ENCODE measurements at regions not wholly inside any gene's neighbourhood (a gene's known extent, or its start where the extent isn't known, plus 50 kb on each side); places are given as distances from the start of the nearest gene placed in this dataset.
A peak's percentile ranks its signal among the peaks of the same experiment; 100 is the strongest.

- Histone ChIP-seq H3K4me3 (ENCODE audit: low read length in 2 of 2) (no peak overlapping the region), H3K27me3 (ENCODE audit: insufficient read depth, low read length) (no peaks in the 10 kb centered on the region), H3K27ac (ENCODE audit: low read depth, low read length) (no peak overlapping the region), H3K4me1 (ENCODE audit: insufficient read depth, low read length) (no peaks in the 10 kb centered on the region), H3K9me3 (ENCODE audit: control insufficient read depth in 1 of 2, low read length in 2 of 2) (peaks cover 0 to 7% of the 10 kb centered on the region in 2 donors), H3K36me3 (ENCODE audit: insufficient read depth, low read length) (no peaks in the 10 kb centered on the region)
- DNase-seq = no peak
- H3K36me3 Mint-ChIP-seq = no peaks in the 10 kb centered on the region
- peaks cover 0 to 23% (median 17%) of the 10 kb centered on the region in 8 donors for H3K9me3 Mint-ChIP-seq
- H3K27ac Mint-ChIP-seq = no peak overlapping the region
- ChIA-PET POLR2A (ENCODE audit: partially characterized antibody) (no interaction called here), CTCF (ENCODE audit: partially characterized antibody) (no interaction called here)
- H3K27me3 Mint-ChIP-seq = peaks cover 0 to 2% of the 10 kb centered on the region in 2 donors
- H3K4me3 Mint-ChIP-seq = peak overlapping the region in 1 of 8 donors; percentile 0
- intact Hi-C loops (cut with micrococcal nuclease) = no loop called here
- no peaks in the 10 kb centered on the region for H3K4me1 Mint-ChIP-seq
Observed at GRCh38 chr6:71080826-71081225, 124.0 kb upstream of the B3GAT2 start.

GRCh38 chr6:71082033-71082650 is 125.3 kb upstream of the B3GAT2 start:
- Histone ChIP-seq H3K9me3 (ENCODE audit: control insufficient read depth in 1 of 2, low read length in 2 of 2) (peaks cover 0 to 7% of the 10 kb centered on the region in 2 donors), H3K4me3 (ENCODE audit: low read length in 2 of 2) (no peak overlapping the region), H3K4me1 (ENCODE audit: insufficient read depth, low read length) (no peaks in the 10 kb centered on the region), H3K36me3 (ENCODE audit: insufficient read depth, low read length) (no peaks in the 10 kb centered on the region), H3K27ac (ENCODE audit: low read depth, low read length) (no peak overlapping the region), H3K27me3 (ENCODE audit: insufficient read depth, low read length) (no peaks in the 10 kb centered on the region)
- CTCF ChIA-PET (ENCODE audit: partially characterized antibody) = no interaction called here
- intact Hi-C loops (cut with micrococcal nuclease) = no loop called here
- no peak overlapping the region for H3K27ac Mint-ChIP-seq
- no peaks in the 10 kb centered on the region for H3K36me3 Mint-ChIP-seq
- H3K27me3 Mint-ChIP-seq = peaks cover 0 to 2% of the 10 kb centered on the region in 2 donors
- H3K4me3 Mint-ChIP-seq = no peak overlapping the region
- H3K4me1 Mint-ChIP-seq = no peaks in the 10 kb centered on the region
- POLR2A ChIA-PET (ENCODE audit: partially characterized antibody) = no interaction called here
- peaks cover 0 to 23% (median 16%) of the 10 kb centered on the region in 8 donors for H3K9me3 Mint-ChIP-seq
- no peak for DNase-seq

- no peaks in the 10 kb centered on the region for H3K36me3 Mint-ChIP-seq
- ChIA-PET CTCF (ENCODE audit: partially characterized antibody) (no interaction called here), POLR2A (ENCODE audit: partially characterized antibody) (no interaction called here)
- Histone ChIP-seq H3K9me3 (ENCODE audit: control insufficient read depth in 1 of 2, low read length in 2 of 2) (no peaks in the 10 kb centered on the region), H3K36me3 (ENCODE audit: insufficient read depth, low read length) (no peaks in the 10 kb centered on the region), H3K4me3 (ENCODE audit: low read length in 2 of 2) (no peak overlapping the region), H3K4me1 (ENCODE audit: insufficient read depth, low read length) (no peaks in the 10 kb centered on the region), H3K27ac (ENCODE audit: low read depth, low read length) (no peak overlapping the region), H3K27me3 (ENCODE audit: insufficient read depth, low read length) (no peaks in the 10 kb centered on the region)
- no peak overlapping the region for H3K4me3 Mint-ChIP-seq
- peaks cover 0 to 12% (median 8%) of the 10 kb centered on the region in 8 donors for H3K9me3 Mint-ChIP-seq
- intact Hi-C loops (cut with micrococcal nuclease) = no loop called here
- H3K27ac Mint-ChIP-seq = no peak overlapping the region
- no peak for DNase-seq
- H3K27me3 Mint-ChIP-seq = peaks cover 2% of the 10 kb centered on the region in 2 donors
- no peaks in the 10 kb centered on the region for H3K4me1 Mint-ChIP-seq
Observed at GRCh38 chr6:71083308-71083820, 126.5 kb upstream of the B3GAT2 start.

- no peaks in the 10 kb centered on the region for H3K9me3 ChIP-seq (ENCODE audit: control insufficient read depth in 1 of 2, low read length in 2 of 2)
Observed at GRCh38 chr6:71088166-71088565, 131.3 kb upstream of the B3GAT2 start.

GRCh38 chr6:71090217-71090616 is 133.4 kb upstream of the B3GAT2 start:
- Mint-ChIP-seq H3K27ac (no peak overlapping the region), H3K36me3 (no peaks in the 10 kb centered on the region), H3K27me3 (peaks cover 2 to 8% of the 10 kb centered on the region in 2 donors), H3K9me3 (peaks cover 0 to 2% (median 0%) of the 10 kb centered on the region in 8 donors), H3K4me1 (no peaks in the 10 kb centered on the region), H3K4me3 (no peak overlapping the region)
- Histone ChIP-seq H3K36me3 (ENCODE audit: insufficient read depth, low read length) (no peaks in the 10 kb centered on the region), H3K9me3 (ENCODE audit: control insufficient read depth in 1 of 2, low read length in 2 of 2) (no peaks in the 10 kb centered on the region), H3K27ac (ENCODE audit: low read depth, low read length) (no peak overlapping the region), H3K4me3 (ENCODE audit: low read length in 2 of 2) (no peak overlapping the region), H3K4me1 (ENCODE audit: insufficient read depth, low read length) (no peaks in the 10 kb centered on the region), H3K27me3 (ENCODE audit: insufficient read depth, low read length) (no peaks in the 10 kb centered on the region)
- no peak for DNase-seq
- intact Hi-C loops (cut with micrococcal nuclease) = no loop called here
- ChIA-PET CTCF (ENCODE audit: partially characterized antibody) (no interaction called here), POLR2A (ENCODE audit: partially characterized antibody) (no interaction called here)

More at GRCh38 chr6:71088166-71088565, 131.3 kb upstream of the B3GAT2 start:
- Histone ChIP-seq H3K36me3 (ENCODE audit: insufficient read depth, low read length) (no peaks in the 10 kb centered on the region), H3K4me3 (ENCODE audit: low read length in 2 of 2) (no peak overlapping the region), H3K27me3 (ENCODE audit: insufficient read depth, low read length) (no peaks in the 10 kb centered on the region), H3K4me1 (ENCODE audit: insufficient read depth, low read length) (no peaks in the 10 kb centered on the region), H3K27ac (ENCODE audit: low read depth, low read length) (no peak overlapping the region)
- ChIA-PET POLR2A (ENCODE audit: partially characterized antibody) (no interaction called here), CTCF (ENCODE audit: partially characterized antibody) (no interaction called here)
- DNase-seq = no peak
- Mint-ChIP-seq H3K27ac (no peak overlapping the region), H3K36me3 (no peaks in the 10 kb centered on the region), H3K27me3 (peaks cover 2 to 7% of the 10 kb centered on the region in 2 donors), H3K4me1 (no peaks in the 10 kb centered on the region), H3K4me3 (no peak overlapping the region), H3K9me3 (peaks cover 0 to 2% (median 0%) of the 10 kb centered on the region in 8 donors)
- intact Hi-C loops (cut with micrococcal nuclease) = no loop called here

- H3K36me3 Mint-ChIP-seq = no peaks in the 10 kb centered on the region
- H3K4me3 Mint-ChIP-seq = no peak overlapping the region
- no peak for DNase-seq
- H3K27ac ChIP-seq (ENCODE audit: low read depth, low read length) = no peak overlapping the region
- peaks cover 2 to 5% of the 10 kb centered on the region in 2 donors for H3K27me3 Mint-ChIP-seq
- no peaks in the 10 kb centered on the region for H3K9me3 ChIP-seq (ENCODE audit: control insufficient read depth in 1 of 2, low read length in 2 of 2)
- intact Hi-C loops (cut with micrococcal nuclease) = no loop called here
- no peaks in the 10 kb centered on the region for H3K27me3 ChIP-seq (ENCODE audit: insufficient read depth, low read length)
- no peak overlapping the region for H3K4me3 ChIP-seq (ENCODE audit: low read length in 2 of 2)
- H3K4me1 Mint-ChIP-seq = no peaks in the 10 kb centered on the region
- H3K4me1 ChIP-seq (ENCODE audit: insufficient read depth, low read length) = no peaks in the 10 kb centered on the region
- no peaks in the 10 kb centered on the region for H3K36me3 ChIP-seq (ENCODE audit: insufficient read depth, low read length)
- ChIA-PET POLR2A (ENCODE audit: partially characterized antibody) (no interaction called here), CTCF (ENCODE audit: partially characterized antibody) (no interaction called here)
- H3K9me3 Mint-ChIP-seq = peaks cover 0 to 2% (median 0%) of the 10 kb centered on the region in 8 donors
- no peak overlapping the region for H3K27ac Mint-ChIP-seq
Observed at GRCh38 chr6:71091167-71091566, 134.3 kb upstream of the B3GAT2 start.

GRCh38 chr6:71091956-71092355 is 135.1 kb upstream of the B3GAT2 start:
- DNase-seq = no peak

More at GRCh38 chr6:71091956-71092355, 135.1 kb upstream of the B3GAT2 start:
- Histone ChIP-seq H3K27ac (ENCODE audit: low read depth, low read length) (no peak overlapping the region), H3K36me3 (ENCODE audit: insufficient read depth, low read length) (no peaks in the 10 kb centered on the region), H3K4me1 (ENCODE audit: insufficient read depth, low read length) (no peaks in the 10 kb centered on the region), H3K9me3 (ENCODE audit: control insufficient read depth in 1 of 2, low read length in 2 of 2) (no peaks in the 10 kb centered on the region), H3K4me3 (ENCODE audit: low read length in 2 of 2) (no peak overlapping the region), H3K27me3 (ENCODE audit: insufficient read depth, low read length) (no peaks in the 10 kb centered on the region)
- Mint-ChIP-seq H3K36me3 (no peaks in the 10 kb centered on the region), H3K27ac (no peak overlapping the region), H3K4me1 (no peaks in the 10 kb centered on the region), H3K27me3 (peaks cover 2 to 5% of the 10 kb centered on the region in 2 donors), H3K9me3 (peaks cover 0 to 2% (median 0%) of the 10 kb centered on the region in 8 donors), H3K4me3 (no peak overlapping the region)
- intact Hi-C loops (cut with micrococcal nuclease) = no loop called here
- ChIA-PET POLR2A (ENCODE audit: partially characterized antibody) (no interaction called here), CTCF (ENCODE audit: partially characterized antibody) (no interaction called here)
